GM19328 (cell line): ENCODE measurements at regions not wholly inside any gene's neighbourhood (a gene's known extent, or its start where the extent isn't known, plus 50 kb on each side); places are given as distances from the start of the nearest gene placed in this dataset.

Experiments used
- ATAC-seq: cut with Tn5 transposase; IDR thresholded peaks from one replicate; pipeline ENCODE4 v1.9.1; 2021; ENCODE audit warnings: mild to moderate bottlenecking, moderate library complexity; ENCODE audit not compliant: unreplicated experiment

DNA sequence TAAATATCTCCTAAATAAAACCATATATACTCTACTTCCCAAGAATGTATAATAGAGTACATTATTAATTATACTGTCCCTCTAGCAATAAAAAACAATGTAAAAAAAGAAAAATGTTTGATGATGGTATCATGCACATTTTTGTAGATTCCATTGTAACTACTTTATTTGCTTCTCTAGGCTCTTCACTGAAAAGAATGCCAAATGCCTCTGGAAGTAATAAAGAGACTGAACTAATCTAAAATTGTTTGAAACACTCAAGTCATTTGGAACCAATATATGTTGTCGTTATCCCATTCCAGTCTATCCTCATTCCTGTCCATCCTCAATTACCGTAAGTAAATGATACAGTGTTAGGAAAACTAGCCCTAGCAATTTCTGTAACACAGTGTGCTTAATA lies 233.6 kb downstream of the C12orf50 start:
- no peak for ATAC-seq

DNA sequence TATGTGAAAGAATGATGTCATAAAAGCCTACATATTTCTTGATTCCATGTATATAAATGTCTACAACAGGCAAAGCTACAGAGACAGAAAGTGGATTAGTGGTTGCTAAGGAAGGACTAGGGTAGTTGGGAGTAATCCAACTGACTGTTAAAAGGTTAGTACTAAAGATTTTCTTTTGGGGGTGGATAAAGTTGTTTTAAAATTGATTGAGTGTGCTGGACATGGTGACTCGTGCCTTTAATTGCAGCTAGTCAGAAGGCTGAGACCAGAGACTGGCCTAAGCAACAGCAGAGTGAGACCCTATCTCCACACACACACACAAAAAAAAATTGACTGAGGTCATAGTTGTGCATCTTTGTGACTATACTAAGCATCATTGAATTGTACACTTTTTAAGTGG lies 234.3 kb downstream of the C12orf50 start:
- ATAC-seq: no peak

- ATAC-seq: no peak
Observed at GRCh38 chr12:87793131-87793530, 236.1 kb downstream of the C12orf50 start.

GRCh38 chr12:87784350-87784749 lies 244.9 kb downstream of the C12orf50 start:
- no peak for ATAC-seq

DNA sequence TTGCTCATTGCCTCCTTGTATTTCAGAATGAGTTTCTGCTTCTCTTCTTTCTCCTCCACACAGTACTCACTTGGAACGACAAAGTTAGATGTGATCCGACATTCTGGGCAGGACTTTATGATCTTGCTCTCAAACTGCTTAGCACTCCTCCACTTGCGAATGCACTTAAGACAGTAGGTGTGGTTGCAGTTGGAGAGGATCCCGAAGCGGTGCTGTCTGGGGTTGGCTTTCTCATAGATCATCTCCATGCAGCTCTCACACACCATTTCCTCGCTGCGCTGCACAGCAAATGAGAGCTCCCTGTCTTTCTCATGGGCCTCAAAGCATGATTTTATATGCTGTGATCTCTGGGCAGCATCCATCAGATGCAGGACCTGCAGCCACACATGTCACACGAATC lies 245.7 kb downstream of the C12orf50 start:
- no peak for ATAC-seq

GRCh38 chr12:87782838-87783237 lies 246.4 kb downstream of the C12orf50 start:
- no peak for ATAC-seq

GRCh38 chr12:87779858-87780498 lies 249.2 kb downstream of the C12orf50 start:
- ATAC-seq: no peak

DNA sequence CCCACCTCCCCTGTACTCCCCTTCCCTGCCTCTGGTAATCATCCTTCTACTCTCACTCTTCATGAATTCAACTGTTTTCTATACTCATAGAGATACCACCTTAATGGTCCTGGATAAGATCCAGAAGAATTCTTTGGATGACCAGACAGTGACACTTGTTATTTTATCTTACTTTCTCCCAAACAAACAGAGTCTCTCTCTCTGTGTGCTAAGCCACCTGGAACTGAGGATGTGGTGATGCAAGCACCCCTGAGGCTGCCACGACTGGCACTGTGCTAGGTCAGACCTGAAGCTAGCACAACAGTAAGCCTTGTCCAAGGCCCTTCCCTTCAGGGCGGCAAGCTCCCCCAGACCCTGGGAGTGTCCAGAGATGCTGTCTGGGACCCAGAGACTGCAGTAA lies 250.2 kb downstream of the C12orf50 start:
- ATAC-seq: no peak

DNA sequence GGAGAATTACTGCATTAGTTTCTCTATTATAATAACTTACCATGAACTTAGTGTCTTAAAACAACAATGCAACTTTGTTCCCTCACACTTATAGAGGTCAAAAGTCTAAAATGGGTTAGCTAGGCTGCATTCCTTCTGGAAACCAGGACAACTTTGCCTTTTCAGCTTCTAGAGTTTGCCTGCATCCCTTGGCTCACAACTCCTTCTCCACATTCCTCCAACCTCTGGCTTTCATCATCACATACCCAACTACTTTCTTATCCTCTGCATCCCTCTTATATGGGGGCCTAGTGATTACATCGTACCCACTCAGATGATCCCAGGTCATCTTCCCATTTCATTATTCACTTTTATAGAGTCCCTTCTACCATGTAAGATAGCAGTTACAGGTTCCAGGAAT lies 251.1 kb downstream of the C12orf50 start:
- no peak for ATAC-seq

DNA sequence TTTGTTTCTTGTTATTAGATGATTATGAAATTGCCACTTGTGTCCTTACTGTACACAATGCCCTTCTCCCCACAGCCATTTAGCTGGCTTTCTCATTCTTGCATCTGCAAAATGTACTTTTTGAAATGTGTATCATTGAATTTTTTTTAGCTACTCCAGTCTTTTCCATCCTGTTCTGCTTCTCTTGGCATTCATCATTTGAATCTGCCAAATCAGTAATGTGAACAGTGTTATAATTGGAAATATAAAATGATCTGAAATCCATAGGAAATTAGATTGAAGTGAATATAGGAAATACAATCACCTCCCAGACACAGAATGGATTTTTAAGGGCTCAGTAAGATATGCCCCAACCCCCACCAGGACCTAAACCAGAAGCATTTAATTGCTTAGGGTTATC lies 253.4 kb downstream of the C12orf50 start:
- ATAC-seq: no peak

DNA sequence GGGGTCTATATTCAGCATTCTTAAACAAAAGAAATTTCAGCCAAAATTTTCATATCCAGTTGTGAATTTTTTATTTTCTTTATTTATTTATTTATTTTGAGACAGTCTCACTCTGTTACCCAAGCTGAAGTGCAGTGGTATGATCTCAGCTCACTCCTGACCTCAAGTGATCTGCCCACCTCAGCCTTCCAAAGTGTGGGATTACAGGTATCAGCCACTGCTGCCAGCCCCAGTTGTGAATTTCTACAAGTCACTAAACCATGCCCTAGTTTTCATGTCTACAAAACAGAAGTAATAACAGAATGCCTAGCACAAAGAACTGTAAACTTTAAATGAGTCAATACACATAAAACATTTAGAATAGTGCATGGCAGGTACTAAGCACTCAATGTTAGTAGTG lies 254.2 kb downstream of the C12orf50 start:
- ATAC-seq: no peak

GRCh38 chr12:87772401-87772800 lies 256.8 kb downstream of the C12orf50 start:
- no peak for ATAC-seq

- ATAC-seq: no peak
Observed at GRCh38 chr12:87768501-87769287, 260.5 kb downstream of the C12orf50 start.

DNA sequence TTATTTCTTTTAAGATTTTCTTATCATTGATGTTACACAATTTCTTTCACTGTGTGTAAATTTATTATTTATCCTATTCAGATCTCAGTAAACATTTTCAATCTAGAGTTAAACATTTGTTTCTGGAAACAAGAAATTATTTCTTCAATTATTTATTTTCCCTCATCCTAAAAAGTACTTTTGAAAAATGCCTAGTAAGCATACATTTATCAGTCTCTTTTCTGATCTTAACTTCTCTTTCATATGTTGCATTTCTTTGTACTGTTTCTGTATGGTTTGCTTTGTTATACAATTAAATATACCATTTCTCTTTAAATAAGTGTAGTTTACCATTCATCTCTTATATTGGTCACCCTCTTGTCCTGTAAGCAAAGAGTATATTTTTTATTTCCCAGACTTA lies 263.2 kb downstream of the C12orf50 start:
- no peak for ATAC-seq

- ATAC-seq: no peak
Observed at GRCh38 chr12:87760943-87761342, 268.3 kb downstream of the C12orf50 start.

DNA sequence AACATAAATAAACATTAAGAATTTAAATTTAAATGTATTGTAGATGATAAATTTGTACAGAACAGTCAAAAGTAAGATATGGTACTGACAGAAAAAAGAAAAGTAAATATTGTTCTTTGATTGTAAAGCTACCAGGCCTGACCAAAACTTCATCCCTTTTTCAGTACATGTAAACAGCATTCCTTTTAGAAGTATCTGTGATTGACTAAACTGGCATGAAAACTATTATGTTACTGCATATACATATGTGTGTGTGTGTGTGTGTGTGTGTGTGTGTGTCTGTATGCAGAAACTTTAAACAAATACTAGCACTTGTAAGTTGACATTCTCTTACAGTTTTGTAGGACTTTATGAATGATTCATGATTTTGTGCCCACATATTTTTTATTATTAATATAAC lies 270.9 kb downstream of the C12orf50 start:
- ATAC-seq: no peak

DNA sequence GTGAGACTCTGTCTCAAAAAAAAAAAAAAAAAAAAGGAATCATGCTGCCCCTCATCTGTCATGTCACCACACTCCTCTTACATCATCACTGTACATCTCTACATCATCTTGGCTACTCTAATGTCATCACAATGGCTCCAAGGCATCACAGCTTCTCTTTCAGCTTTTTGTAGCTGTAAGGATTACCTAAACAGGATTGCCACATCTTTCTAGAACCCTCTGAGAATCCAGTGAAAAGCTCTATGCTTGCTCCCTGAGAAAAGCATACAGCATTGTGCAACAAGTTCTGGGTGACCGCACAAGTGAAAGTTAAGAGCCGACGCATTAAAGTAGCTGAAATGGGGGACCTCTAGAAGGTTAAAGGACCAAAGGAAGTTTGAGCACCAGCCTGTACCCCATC lies 272.5 kb downstream of the C12orf50 start:
- no peak for ATAC-seq

- ATAC-seq: no peak
Observed at GRCh38 chr12:87756111-87756510, 273.1 kb downstream of the C12orf50 start.

- no peak for ATAC-seq
Observed at GRCh38 chr12:87728931-87729593, 300.1 kb downstream of the C12orf50 start.

GRCh38 chr12:87720967-87721366 lies 308.2 kb downstream of the C12orf50 start:
- ATAC-seq: no peak

GRCh38 chr12:87704374-87704773 lies 324.8 kb downstream of the C12orf50 start:
- no peak for ATAC-seq

- no peak for ATAC-seq
Observed at GRCh38 chr12:87690236-87690810, 338.9 kb downstream of the C12orf50 start.
